ENCODE measurements at regions not wholly inside any gene's neighbourhood (a gene's known extent, or its start where the extent isn't known, plus 50 kb on each side); places are given as distances from the start of the nearest gene placed in this dataset.

- no peaks in the 10 kb centered on the region for H3K4me1 ChIP-seq (ENCODE audit: insufficient read depth)
- no peak overlapping the region for H3K4me3 ChIP-seq
- TF ChIP-seq POLR2A (IDR thresholded peaks at IDR 0.05), result no peak
- TF ChIP-seq EP300 (IDR thresholded peaks at IDR 0.05), result no peak
- no peak for TF ChIP-seq CTCF (IDR thresholded peaks at IDR 0.05)
- 54 to 57% (median 55%) methylated on average over 2 of the region's 2 CpGs for WGBS, 3 donors
- H3K27me3 ChIP-seq, result no peaks in the 10 kb centered on the region
- intact Hi-C loops (cut with DNase I), result no loop called here
- H3K9me3 ChIP-seq, result no peaks in the 10 kb centered on the region
- no peaks in the 10 kb centered on the region for H3K36me3 ChIP-seq
- DNase-seq, result no peak
- no peak overlapping the region for H3K27ac ChIP-seq
These were observed 69.7 kb downstream of the PPP1R2C start for GRCh38 chrX:42708222-42708621.

DNA sequence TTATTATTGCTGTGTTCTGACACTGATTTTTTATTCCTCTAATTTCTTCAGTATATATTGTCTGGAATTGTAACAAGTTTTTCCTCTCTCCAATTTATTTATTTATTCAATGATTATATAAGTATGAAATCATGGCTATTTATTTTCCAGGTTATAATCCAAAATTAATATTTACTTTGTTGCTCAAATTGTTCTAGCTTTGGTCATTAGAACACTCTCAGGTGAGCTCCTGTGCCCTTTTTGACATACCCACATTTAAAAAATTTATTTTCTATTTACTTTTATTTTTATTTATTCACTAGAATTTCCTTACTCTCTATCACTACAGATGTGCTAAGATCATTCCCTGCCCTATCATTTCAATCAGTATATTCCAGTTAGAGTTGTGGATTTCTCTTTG lies 70.2 kb downstream of the PPP1R2C start:
- intact Hi-C loops (cut with DNase I), result no loop called here
- no peak for DNase-seq
- H3K4me3 ChIP-seq, result no peak overlapping the region
- H3K4me1 ChIP-seq (ENCODE audit: insufficient read depth), result no peaks in the 10 kb centered on the region
- H3K27me3 ChIP-seq, result no peaks in the 10 kb centered on the region
- no peaks in the 10 kb centered on the region for H3K9me3 ChIP-seq
- H3K36me3 ChIP-seq, result no peaks in the 10 kb centered on the region
- H3K27ac ChIP-seq, result no peak overlapping the region
- no peak for TF ChIP-seq CTCF (IDR thresholded peaks at IDR 0.05)
- no peak for TF ChIP-seq POLR2A (IDR thresholded peaks at IDR 0.05)
- TF ChIP-seq EP300 (IDR thresholded peaks at IDR 0.05), result no peak

- no peaks in the 10 kb centered on the region for H3K9me3 ChIP-seq
- no peak for TF ChIP-seq EP300 (IDR thresholded peaks at IDR 0.05)
- no peak for TF ChIP-seq CTCF (IDR thresholded peaks at IDR 0.05)
- TF ChIP-seq POLR2A (IDR thresholded peaks at IDR 0.05), result no peak
- intact Hi-C loops (cut with DNase I), result no loop called here
- DNase-seq, result no peak
- H3K27ac ChIP-seq, result no peak overlapping the region
- WGBS, 3 donors, result 36 to 48% (median 39%) methylated on average over 2 of the region's 2 CpGs
- H3K27me3 ChIP-seq, result no peaks in the 10 kb centered on the region
- no peak overlapping the region for H3K4me3 ChIP-seq
- no peaks in the 10 kb centered on the region for H3K36me3 ChIP-seq
- H3K4me1 ChIP-seq (ENCODE audit: insufficient read depth), result no peaks in the 10 kb centered on the region
These were observed 73.5 kb downstream of the PPP1R2C start for GRCh38 chrX:42704454-42704853.

DNA sequence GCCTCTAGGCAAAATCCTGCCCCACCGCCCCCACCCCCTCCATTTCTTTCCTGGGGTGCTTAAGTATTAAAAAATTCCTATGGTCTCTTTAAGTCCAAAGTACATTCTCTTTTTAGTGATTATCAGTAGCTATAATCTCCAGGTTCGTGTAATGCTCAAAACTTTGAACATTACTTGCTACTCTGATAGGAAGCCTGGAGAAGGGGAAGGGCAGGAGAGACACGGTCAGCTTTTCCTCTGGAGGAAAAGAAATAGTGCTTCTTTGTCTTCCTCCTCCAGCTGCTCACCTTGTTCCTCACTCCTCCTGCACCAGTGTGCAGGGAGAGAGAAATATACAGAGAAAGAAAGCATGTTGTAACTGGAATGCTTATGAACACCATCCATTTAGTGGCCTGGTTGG lies 80.4 kb downstream of the PPP1R2C start:
- H3K4me1 ChIP-seq (ENCODE audit: insufficient read depth), result no peaks in the 10 kb centered on the region
- intact Hi-C loops (cut with DNase I), result no loop called here
- no peaks in the 10 kb centered on the region for H3K27me3 ChIP-seq
- H3K9me3 ChIP-seq, result no peaks in the 10 kb centered on the region
- no peak overlapping the region for H3K4me3 ChIP-seq
- H3K36me3 ChIP-seq, result no peaks in the 10 kb centered on the region
- no peak overlapping the region for H3K27ac ChIP-seq
- WGBS, 3 donors, result 38 to 44% (median 39%) methylated on average over 3 of the region's 3 CpGs
- TF ChIP-seq POLR2A (IDR thresholded peaks at IDR 0.05) (no peak), CTCF (IDR thresholded peaks at IDR 0.05) (no peak), EP300 (IDR thresholded peaks at IDR 0.05) (no peak)
- DNase-seq, result no peak
